HG02938 (cell line): ENCODE measurements at regions not wholly inside any gene's neighbourhood (a gene's known extent, or its start where the extent isn't known, plus 50 kb on each side); places are given as distances from the start of the nearest gene placed in this dataset.
"Not testable (repeated sequence)": the region's sequence is repeated elsewhere in the genome, so short reads cannot be mapped to it uniquely, and the experiment has no call there.

Experiments used
- ATAC-seq: cut with Tn5 transposase; IDR thresholded peaks from one replicate; pipeline ENCODE4 v1.9.1; 2021; ENCODE audit warnings: mild to moderate bottlenecking, moderate library complexity; ENCODE audit not compliant: unreplicated experiment

DNA sequence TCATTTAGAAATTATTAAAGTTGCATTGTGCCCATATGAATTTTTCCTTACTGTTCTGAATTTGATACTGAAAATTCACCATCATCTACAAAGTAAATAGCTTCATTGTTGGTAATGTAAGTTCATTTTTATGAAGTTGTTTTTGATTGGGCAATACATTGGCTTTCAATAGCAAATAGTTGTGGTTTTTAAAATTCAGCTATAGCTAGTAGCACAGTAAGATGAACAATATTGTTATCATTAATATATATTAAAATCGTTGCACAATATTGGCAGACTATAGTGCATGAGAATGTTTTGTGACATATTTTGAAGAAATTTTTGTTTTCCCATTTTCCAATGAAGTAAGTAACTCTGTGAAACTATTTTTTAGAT, 575.0 kb downstream of the PRKD1 start:
- no peak for ATAC-seq

DNA sequence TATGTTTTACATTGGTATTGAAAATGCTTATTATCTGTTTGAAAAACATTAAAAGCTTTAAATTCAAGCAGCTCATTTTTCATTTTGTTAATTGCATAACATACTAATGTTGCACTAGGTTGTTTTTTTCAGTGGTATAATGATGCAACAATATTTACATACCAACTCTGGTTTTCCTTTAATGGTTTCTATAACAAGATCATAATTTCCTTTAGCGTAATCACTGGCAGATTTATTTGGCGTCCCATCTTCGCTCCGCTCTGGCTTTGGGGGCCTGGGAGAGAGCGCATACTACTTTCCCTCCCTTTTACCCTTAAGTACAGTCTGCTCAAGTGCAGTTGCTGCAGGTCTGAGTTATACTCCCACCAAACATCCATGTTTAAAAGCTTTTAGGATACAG, 574.1 kb downstream of the PRKD1 start:
- ATAC-seq: no peak

DNA sequence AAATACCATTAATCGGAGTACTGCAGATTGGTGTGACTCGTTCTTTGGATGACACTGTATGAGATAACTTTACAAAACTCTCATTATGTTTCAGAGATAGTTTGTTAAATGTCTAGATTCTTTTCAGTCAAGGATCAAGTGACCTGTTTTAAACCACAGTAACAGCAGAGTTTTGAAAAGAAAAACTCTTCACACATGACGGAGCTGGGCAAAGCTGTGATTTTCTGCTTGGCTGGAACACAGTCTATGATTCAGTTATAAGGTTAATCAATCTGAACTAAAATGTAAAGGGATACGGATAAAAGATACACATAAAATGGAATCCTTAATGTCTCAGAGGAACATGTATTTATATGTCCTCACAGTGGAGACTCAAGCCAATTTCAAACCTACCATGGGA, 573.2 kb downstream of the PRKD1 start:
- ATAC-seq: no peak

DNA sequence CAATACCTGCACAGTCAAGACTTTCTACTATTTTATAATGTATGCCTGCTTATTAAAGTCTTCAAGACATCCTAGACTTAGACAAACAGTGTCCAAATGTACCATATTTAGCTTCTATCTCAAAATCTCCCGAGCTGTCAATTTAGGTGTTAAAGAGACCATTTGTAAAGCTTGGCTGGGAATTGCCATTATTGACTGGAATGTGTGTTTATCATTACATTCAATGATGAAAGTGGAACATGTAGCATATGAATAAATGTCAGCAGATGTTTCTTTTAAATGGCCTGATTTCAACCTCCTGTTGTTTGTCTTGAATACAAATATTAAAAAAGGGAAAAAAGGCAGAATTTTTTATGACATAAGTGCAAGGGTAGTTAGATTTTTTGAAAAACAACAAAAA, 572.3 kb downstream of the PRKD1 start:
- ATAC-seq: no peak

DNA sequence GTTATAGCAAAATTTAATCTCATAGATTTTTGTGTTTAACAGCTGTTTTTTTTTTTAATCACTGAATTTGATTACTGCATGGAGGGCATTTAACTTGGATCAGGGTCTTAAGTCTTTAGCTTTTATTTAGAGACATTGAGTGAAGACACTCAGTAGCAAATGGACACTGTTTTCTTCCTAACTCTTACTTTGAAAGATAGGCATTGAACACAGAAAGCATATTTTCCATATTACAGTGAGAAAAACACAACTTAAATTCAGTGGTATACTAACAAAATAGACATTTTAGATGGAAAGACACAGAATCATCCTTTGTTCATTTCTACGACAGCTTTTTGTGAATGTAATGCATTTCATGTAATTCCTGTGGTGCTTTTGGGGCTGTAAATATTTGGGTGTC, 571.8 kb downstream of the PRKD1 start:
- no peak for ATAC-seq

DNA sequence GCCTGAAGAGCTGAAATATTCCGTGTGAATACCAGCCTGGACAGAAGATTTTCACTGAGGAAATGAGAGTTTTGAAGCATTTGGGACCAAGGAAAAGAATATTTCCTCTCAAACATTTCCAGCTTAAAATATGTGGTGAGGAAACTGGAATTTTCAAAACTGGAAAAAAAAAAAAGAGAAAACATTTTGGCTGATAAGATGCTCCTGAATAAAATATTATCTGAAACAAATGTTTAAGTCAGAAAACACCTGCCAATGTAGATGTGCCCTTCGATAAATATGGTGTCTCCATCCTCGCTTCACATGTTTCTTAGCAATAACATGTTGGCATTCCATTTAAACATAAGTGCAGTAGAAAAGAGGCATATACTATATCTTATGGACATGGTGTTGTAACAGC, 567.0 kb downstream of the PRKD1 start:
- ATAC-seq: no peak

DNA sequence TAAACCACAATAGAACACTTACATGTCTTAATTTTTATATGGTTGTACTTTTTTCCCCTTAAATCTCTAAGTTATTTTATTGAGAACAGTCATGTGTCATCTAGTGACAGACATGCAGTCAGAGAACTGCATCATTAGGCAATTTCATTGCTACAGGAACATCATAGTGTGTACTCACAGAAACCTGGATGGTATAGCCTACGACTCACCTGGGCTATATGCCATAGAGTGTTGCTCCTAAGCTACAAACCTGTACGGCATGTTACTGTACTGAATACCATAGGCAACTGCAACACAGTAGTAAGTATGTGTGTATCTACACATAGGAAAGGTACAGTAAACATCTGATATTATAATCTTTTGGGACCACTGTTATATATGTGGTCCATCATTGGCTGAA, 557.6 kb downstream of the PRKD1 start:
- no peak for ATAC-seq

DNA sequence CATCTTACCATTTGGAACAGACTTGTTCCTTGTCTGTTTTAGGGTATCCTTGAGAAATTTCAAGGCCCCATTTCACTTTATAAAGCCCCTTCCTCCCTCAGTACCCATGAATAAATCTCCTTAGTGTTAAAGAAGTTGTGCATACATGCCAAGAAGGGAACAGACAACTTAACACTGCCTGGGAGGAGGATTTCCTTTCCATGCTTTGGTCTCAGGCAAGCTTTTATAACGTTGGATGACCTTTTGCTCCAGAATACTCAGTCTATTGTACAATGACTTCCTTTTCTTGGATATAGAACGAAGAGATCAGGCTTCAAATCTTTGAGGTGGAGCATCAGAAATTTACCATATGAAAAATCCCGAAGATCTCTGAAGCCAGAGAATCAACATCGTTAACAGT, 551.4 kb downstream of the PRKD1 start:
- no peak for ATAC-seq

DNA sequence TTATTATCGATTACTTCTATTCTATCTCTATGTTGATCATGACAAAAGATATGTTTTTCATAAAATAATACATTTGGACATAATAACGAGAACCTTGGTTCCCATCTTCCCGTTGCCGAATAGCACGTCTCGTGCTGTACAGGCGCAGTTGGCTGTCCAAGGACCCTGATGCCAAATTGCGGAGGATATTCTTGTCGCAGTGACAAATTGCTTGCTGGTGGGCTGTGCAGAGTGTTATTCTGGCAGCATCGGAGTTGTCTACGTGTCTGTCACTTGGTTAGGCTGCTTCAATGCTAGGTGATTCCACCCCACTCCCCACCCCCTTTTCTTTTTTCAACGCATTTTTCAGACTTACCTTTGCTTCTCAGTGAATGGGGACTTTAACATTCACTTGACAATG, 546.8 kb downstream of the PRKD1 start:
- ATAC-seq: no peak

DNA sequence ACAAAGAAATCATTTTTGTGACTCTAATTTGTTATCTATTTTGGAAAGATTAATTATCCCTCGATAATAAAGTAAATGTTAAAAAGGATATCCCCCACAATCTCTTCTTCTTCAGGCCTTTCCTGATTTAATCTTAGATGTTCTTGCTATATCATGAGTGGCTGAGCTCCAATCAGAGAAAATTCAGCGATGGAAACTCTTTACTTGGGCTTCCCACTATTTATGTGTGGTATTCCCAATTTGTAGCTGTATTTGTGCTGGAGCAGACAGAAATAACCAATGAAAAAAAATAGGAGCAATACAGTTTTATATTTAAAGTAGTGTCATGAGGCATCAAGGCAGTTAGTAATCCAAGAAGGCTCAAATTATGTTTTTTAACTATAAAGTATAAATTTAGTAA, 539.1 kb downstream of the PRKD1 start:
- ATAC-seq: no peak

DNA sequence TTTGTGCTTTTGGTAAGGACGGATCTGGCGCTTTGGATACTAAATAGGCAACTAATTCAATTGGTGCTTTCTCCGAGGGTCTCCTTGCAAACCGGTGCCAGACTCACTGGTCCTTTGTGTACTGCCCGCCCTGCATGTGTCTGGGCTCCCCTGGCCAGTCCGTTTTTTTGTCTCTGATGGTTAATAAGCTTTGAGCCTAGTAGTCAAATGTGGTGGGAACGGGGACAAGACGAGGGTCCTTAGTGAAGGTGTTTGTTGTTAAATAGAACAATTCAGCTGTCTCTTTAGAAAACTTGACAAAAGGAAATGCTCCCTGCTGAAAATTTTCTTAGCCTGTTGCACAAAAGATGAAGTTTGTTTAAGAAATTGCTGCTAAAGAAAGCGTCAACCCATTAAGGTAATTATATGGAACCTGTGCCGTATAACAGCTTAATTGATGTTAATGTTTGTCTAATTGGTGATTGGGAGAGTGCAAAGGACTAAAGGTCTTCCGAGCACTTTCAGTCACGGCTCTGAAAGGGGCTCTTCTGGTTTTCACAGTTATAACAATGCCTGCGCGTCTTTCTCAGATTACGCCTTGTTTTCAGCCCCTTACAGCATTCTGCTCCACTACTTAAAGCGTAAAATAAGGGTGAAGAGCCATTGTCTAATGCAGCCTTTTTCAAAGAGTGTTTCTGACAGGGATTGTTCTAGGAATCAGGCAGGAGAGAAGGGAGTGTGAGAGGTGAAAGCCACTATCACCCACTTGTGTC, 537.4 kb downstream of the PRKD1 start:
- ATAC-seq: no peak

DNA sequence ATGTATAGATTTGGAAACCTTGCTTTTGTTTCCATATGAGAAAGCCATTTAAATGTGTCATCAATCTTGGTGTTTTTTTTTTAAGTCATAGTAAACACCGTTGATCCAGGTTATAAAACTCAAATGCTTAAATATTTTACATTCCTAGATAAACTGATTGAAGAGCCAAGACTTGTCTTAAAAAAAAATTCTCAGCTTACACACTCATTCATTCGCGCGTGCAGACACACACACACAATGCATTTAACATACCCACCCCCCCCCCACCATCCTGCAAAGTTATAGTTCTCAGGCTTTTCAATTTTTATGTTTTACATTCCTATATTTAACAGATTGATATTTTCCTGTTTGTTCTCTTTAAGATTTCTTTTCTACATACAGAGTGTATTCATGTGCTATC, 536.4 kb downstream of the PRKD1 start:
- ATAC-seq: no peak

DNA sequence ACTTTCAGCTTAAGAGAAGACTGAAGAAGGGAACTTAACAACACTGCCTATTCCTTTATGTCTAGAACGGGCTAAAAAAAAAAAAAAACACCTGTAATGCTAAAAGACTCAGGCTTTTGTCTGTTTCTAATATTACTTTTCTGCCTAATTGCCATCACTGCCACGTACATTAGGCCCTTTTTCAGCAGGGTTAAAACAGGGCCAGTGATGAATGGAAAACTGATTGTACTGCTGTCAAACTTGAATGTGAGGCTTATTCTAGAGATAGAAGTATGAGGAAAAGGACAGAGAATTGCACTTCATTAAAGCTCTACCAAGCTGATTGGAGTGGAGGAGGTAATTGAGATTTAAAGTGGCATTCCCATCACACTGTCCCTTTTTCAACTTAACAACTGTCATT, 535.8 kb downstream of the PRKD1 start:
- ATAC-seq: no peak

DNA sequence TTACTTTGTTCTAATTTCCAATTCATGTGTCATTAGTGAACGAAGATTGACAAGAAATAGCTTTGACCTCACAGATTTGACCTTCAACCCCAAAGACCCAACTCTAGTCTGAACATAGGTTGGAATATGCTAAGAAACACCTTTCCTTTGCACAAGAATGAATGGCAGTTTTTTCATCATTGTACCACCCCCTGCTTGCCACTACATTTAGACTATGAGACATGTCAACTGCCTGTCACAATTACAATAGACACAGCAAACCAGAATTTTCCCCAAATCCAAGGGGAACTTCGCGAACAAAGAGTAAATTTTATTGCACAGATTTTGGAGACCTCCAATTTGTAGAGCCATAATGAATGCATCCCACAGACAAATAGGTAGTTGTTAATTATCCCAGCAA, 535.4 kb downstream of the PRKD1 start:
- no peak for ATAC-seq

DNA sequence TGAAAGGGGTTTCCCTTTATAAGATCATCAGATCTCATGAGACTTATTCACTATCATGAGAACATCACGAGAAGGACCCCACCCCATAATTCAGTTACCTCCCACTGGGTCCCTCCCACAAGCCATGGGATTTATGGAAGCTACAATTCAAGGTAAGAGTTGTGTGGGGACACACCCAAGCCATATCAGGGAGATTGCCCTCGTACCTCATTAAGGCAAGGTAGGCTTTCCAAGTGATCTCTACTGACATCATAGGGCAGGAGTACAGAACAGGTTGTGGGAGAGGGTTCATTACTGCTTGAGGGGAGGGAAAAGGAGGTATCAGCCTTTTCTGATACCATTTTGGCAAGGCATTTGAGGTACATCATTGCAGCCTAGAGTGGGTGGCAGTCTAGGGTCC, 524.6 kb downstream of the PRKD1 start:
- no peak for ATAC-seq

DNA sequence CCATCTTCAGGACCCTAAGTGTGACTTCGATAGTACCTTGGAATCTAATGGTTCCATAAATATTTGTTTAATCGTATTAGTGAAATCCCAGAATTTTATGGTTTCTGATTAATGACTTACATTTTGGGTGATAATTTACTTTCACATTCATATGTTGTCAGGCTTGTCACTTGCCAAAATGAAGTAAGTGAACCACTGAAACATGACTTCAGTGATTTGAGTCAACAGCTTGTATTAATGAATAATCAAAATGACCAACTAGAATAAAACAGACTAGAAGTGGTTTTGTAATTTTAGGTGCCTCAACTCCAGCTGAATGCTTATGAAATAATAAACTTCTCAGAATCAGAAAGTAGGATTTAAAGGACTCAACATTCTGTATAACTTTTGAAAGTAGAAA, 517.1 kb downstream of the PRKD1 start:
- ATAC-seq: no peak

DNA sequence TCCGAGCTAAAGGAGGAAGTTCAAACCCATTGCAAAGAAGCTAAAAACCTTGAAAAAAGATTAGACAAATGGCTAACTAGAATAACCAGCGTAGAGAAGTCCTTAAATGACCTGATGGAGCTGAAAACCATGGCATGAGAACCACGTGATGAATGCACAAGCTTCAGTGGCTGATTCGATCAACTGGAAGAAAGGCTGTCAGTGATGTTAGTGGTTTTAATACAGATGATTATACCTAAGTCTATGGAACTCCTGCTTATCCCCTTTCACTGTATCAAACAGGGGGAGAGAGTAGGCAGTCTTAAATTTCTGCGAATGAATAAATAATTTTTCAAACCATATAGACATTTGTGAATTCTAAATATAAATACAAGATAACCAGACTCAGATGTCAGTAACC, 512.7 kb downstream of the PRKD1 start:
- ATAC-seq: not testable (repeated sequence)

DNA sequence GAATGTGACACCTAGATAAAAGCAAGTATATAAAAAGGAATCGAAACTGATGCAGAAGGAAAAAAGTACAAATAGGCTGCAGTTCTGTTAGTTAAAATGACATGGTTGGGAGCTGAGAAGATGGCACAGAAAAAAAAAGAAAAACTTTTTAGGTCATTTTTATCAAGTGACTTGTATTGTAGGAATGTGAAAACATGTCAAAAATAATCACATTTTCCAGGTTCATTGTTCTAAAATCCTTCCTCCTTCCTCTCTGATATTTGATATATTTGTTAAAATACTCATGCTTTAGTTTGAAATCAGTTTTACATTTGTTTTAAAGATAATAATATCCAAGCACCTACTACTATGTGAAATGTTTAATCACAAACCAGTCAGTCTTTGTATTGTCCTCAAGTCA, 507.9 kb downstream of the PRKD1 start:
- ATAC-seq: no peak

DNA sequence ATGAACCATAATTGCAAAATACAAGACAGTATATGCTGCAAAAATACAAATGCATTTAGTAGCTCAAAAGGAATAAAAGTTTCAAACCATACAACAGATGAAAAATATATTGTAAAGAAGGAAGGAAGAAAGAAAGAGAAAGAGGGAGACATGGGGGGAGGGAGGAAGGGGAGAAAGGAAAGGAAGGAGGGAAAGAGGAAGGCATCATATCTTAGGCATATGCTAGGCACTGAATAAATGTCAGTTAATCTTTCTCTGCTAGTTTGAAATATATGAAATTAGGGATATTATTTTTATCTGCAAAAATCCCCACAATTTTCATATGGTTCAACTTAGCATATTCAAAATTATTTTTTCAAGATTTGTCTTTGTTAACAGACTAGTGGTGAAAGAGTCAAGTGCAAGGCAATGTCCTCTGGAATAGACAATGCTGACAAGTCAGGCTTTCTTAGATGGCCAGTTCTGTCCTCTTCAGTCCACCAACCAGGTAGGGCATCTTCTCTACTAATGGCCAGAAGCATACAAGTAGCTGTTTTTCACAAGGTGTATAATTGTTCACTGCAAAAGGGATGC, 506.4 kb downstream of the PRKD1 start:
- no peak for ATAC-seq

DNA sequence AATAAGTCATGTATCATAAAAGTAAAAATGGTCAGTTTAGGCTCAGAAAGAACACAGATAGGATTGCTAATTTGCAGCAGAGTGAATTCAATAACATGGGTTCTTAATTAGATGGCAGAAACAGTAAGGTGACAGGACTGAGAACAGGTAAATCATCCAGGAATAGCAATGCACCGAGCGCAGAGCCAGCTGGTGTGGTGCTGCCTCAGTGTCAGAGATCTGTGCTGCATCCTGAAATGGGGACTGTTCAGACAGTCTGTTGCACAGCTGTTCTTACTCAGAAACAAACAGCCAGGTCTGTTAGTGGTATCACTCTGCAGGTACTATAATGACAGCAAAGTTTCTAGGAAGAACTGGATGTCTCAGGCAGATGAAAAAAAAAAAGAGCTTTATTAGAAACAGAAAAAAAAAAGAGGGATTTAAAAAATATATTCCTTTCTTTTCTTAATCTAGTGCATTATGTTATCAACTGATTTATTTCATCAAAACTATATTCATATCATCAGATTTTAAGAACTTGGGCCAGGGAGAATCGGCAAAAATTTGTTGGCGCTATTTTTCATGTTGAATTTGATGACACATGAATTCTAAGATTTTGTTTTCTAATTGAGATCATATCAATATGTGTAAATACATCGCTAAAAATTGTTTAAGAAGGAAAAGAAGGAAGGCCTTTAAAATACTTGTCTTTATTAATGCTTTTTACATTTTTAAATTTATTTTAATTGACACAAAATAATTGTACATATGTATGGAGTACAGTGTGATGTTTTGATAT, 501.8 kb downstream of the PRKD1 start:
- ATAC-seq: no peak

DNA sequence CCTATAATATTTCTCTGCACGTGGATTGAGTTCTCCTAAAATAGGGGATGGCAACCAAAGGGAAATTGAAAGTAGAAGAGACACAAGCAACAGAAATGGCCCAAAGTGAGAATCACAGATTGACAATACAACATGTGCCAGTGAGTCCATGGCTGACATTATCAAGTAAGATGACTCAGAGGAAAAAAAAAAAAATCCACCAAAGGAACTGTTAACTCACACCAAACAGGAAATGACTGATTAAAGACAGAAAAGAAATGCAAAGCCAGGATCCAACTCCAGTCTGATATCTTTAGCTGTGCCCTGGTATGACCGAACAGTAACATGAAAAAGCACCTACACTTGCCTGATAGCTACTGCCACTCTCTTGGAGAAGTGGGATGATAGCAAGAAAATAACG, 485.0 kb downstream of the PRKD1 start:
- ATAC-seq: no peak

DNA sequence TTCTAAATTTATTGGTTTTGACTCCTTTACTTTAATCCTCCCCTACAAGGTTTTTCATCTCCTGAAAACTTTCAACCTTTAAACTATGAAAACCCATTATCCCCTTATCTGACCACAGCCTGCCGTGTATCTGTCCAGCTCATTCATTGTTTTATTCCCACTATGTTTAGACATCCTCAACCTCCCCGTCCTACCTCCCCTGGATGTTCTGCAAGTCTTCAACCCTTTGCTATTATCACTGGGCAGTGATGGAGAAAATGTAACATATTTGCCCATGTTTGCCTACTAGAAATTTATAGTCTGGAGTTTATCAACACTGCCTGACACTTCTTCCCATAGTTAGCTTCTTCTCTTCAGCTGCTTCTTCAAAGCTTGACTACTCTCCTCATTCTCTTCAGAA, 483.4 kb downstream of the PRKD1 start:
- no peak for ATAC-seq
